A549 (cell line): ENCODE measurements at regions not wholly inside any gene's neighbourhood (a gene's known extent, or its start where the extent isn't known, plus 50 kb on each side); places are given as distances from the start of the nearest gene placed in this dataset.

Source experiments
- JUN ChIP-seq, 2 experiments: fragments of >200 bp; sonication (Bioruptor Twin); formaldehyde crosslinking; IDR thresholded peaks; 2 replicates in 1 of 2; 3 replicates in 1 of 2; pipeline ENCODE4 v1.6.1; 2016 to 2017
- POLR2A ChIP-seq: IDR thresholded peaks from 2 replicates; pipeline ENCODE4 v1.6.1; 2012; ENCODE audit warnings: mild to moderate bottlenecking, low read length
- RNF2 ChIP-seq: fragments of 200-600 bp; sonication (generic); IDR thresholded peaks from 2 replicates; pipeline ENCODE4 v1.6.1; 2016; ENCODE audit warnings: low read depth, mild to moderate bottlenecking, antibody characterized with exemption, moderate library complexity, borderline replicate concordance

- no peak for TF ChIP-seq POLR2A
- no peak for TF ChIP-seq JUN (IDR thresholded peaks at IDR 0.05)
- no peak for TF ChIP-seq RNF2
These were observed 214.9 kb upstream of the SPRED2 start for GRCh38 chr2:65647249-65647842.
